C4-2B (cell line): ENCODE measurements at regions not wholly inside any gene's neighbourhood (a gene's known extent, or its start where the extent isn't known, plus 50 kb on each side); places are given as distances from the start of the nearest gene placed in this dataset.
"Not testable (repeated sequence)": the region's sequence is repeated elsewhere in the genome, so short reads cannot be mapped to it uniquely, and the experiment has no call there.

Experiments
- H3K27ac ChIP-seq: fragments of 450-650 bp; 2 replicates; pipeline ENCODE4 v1.5.1; 2017
- CTCF ChIP-seq: fragments of 450-650 bp; conservative IDR thresholded peaks from 2 replicates; pipeline ENCODE4 v1.5.1; 2017; ENCODE audit warnings: mild to moderate bottlenecking
- ZFX ChIP-seq: fragments of 450-650 bp; IDR thresholded peaks from 2 replicates; pipeline ENCODE4 v1.6.1; 2017

GRCh38 chr15:22253676-22254408 is 173.5 kb downstream of the OR4M2 start:
- H3K27ac ChIP-seq: no peak overlapping the region
- TF ChIP-seq ZFX (no peak), CTCF (no peak)

- H3K27ac ChIP-seq: not testable (repeated sequence)
These were observed 174.2 kb downstream of the OR4M2 start for GRCh38 chr15:22254409-22255045.

- not testable (repeated sequence) for H3K27ac ChIP-seq
These were observed 175.3 kb downstream of the OR4M2 start for GRCh38 chr15:22255606-22256005.

GRCh38 chr15:22256389-22257046 is 176.2 kb downstream of the OR4M2 start:
- H3K27ac ChIP-seq: not testable (repeated sequence)

- no peak overlapping the region for H3K27ac ChIP-seq
- TF ChIP-seq CTCF: no peak
- TF ChIP-seq ZFX: no peak
These were observed 177.0 kb downstream of the OR4M2 start for GRCh38 chr15:22257047-22258008.

- TF ChIP-seq CTCF (no peak), ZFX (no peak)
- H3K27ac ChIP-seq: no peak overlapping the region
These were observed 177.7 kb downstream of the OR4M2 start for GRCh38 chr15:22258009-22258397.

- TF ChIP-seq ZFX (no peak), CTCF (no peak)
- no peak overlapping the region for H3K27ac ChIP-seq
These were observed 178.2 kb downstream of the OR4M2 start for GRCh38 chr15:22258398-22259150.

GRCh38 chr15:22259151-22259750 is 178.9 kb downstream of the OR4M2 start:
- H3K27ac ChIP-seq: not testable (repeated sequence)
